SK-N-SH (cell line): ENCODE measurements at regions not wholly inside any gene's neighbourhood (a gene's known extent, or its start where the extent isn't known, plus 50 kb on each side); places are given as distances from the start of the nearest gene placed in this dataset.

ENCODE experiments used
- CTCF ChIA-PET: fragments of 300-600, 350-600 bp; formaldehyde crosslinking; extraction: SDS; loops from one replicate; lab custom pipeline; 2021; lab: Yijun Ruan, JAX
- POLR2A ChIA-PET: fragments of 350-600 bp; sonication (Branson Sonifier 250); formaldehyde crosslinking; extraction: SDS; loops from one replicate; lab custom pipeline; 2020; ENCODE audit warnings: antibody characterized with exemption, inconsistent platforms; lab: Yijun Ruan, JAX
- DNase-seq: peaks from one replicate; pipeline ENCODE4 v3.0.0; 2012
- H2AFZ ChIP-seq: fragments of 200-600 bp; sonication (generic); 2 replicates; pipeline ENCODE4 v1.8.1; 2016; ENCODE audit warnings: antibody characterized with exemption, mild to moderate bottlenecking, low read depth
- H3F3A ChIP-seq: fragments of 200-600 bp; sonication (generic); replicated peaks from 2 replicates; pipeline ENCODE3; 2016; ENCODE audit warnings: antibody characterized with exemption, mild to moderate bottlenecking; ENCODE audit not compliant: insufficient read depth
- H3K27ac ChIP-seq, 2 experiments: fragments of 200-500 bp in 1 of 2; fragments of 200-600 bp in 1 of 2; sonication (Bioruptor generic) in 1 of 2; sonication (generic), shearing (Covaris generic) in 1 of 2; 2 replicates each; pipeline versions ENCODE4 v1.5.1 to v1.6.1; 2014 to 2016; ENCODE audit warnings: low read depth in 2 of 2, inconsistent platforms in 1 of 2, low read length in 1 of 2, mild to moderate bottlenecking in 1 of 2, mixed read lengths in 1 of 2
- H3K27me3 ChIP-seq: fragments of 200-600 bp; sonication (generic), shearing (Covaris generic); 2 replicates; pipeline ENCODE4 v1.6.1; 2016; ENCODE audit warnings: mixed run types; ENCODE audit not compliant: insufficient read depth
- H3K36me3 ChIP-seq, 2 experiments: fragments of 200-500 bp in 1 of 2; fragments of 200-600 bp in 1 of 2; sonication (Bioruptor generic) in 1 of 2; sonication (generic) in 1 of 2; replicated peaks in 1 of 2; 2 replicates each; pipeline versions ENCODE3 to v1.5.1; 2014 to 2016; ENCODE audit warnings: low read length in 1 of 2, mild to moderate bottlenecking in 1 of 2; ENCODE audit not compliant: insufficient read depth in 2 of 2, control insufficient read depth in 1 of 2
- H3K4me1 ChIP-seq, 2 experiments: fragments of 200-500 bp in 1 of 2; fragments of 200-600 bp in 1 of 2; sonication (Bioruptor generic) in 1 of 2; sonication (generic), shearing (Covaris generic) in 1 of 2; 2 replicates each; pipeline versions ENCODE4 v1.5.1 to v1.6.1; 2014 to 2016; ENCODE audit warnings: low read depth in 1 of 2, low read length in 1 of 2, mixed run types in 1 of 2; ENCODE audit not compliant: insufficient read depth in 2 of 2, control insufficient read depth in 1 of 2
- H3K4me2 ChIP-seq: fragments of 200-600 bp; sonication (generic), shearing (Covaris generic); 2 replicates; pipeline ENCODE4 v1.6.1; 2017; ENCODE audit warnings: mixed run types
- H3K4me3 ChIP-seq, 2 experiments: fragments of 200-500 bp in 1 of 2; fragments of 200-600 bp in 1 of 2; sonication (Bioruptor generic) in 1 of 2; sonication (generic), shearing (Covaris generic) in 1 of 2; 2 replicates each; pipeline versions ENCODE4 v1.5.1 to v1.8.1; 2014 to 2016; ENCODE audit warnings: low read depth in 2 of 2, inconsistent platforms in 1 of 2, low read length in 1 of 2, mild to moderate bottlenecking in 1 of 2, mixed read lengths in 1 of 2, moderate library complexity in 1 of 2
- H3K79me2 ChIP-seq: fragments of 200-600 bp; sonication (generic); 2 replicates; pipeline ENCODE4 v1.8.1; 2017; ENCODE audit warnings: mild to moderate bottlenecking; ENCODE audit not compliant: insufficient read depth
- H3K9ac ChIP-seq: fragments of 200-600 bp; sonication (generic); 2 replicates; pipeline ENCODE4 v1.6.1; 2017; ENCODE audit warnings: mixed run types
- H3K9me2 ChIP-seq: fragments of 200-600 bp; sonication (generic); 2 replicates; pipeline ENCODE4 v1.6.1; 2017; ENCODE audit warnings: mixed run types
- H3K9me3 ChIP-seq: fragments of 200-600 bp; sonication (generic); 2 replicates; pipeline ENCODE4 v1.6.1; 2017; ENCODE audit warnings: mixed run types, mild to moderate bottlenecking, moderate library complexity
- H4K20me1 ChIP-seq: fragments of 200-600 bp; sonication (generic); 2 replicates; pipeline ENCODE4 v1.6.1; 2017; ENCODE audit warnings: mild to moderate bottlenecking, mixed run types; ENCODE audit not compliant: insufficient read depth
- CHD2 ChIP-seq: fragments of 150-350 bp; IDR thresholded peaks from 2 replicates; pipeline ENCODE4 v1.6.1; 2018; ENCODE audit warnings: low read length; ENCODE audit not compliant: partially characterized antibody
- FOSL2 ChIP-seq: IDR thresholded peaks from 2 replicates; pipeline ENCODE4 v1.4.0; 2012; ENCODE audit warnings: low read depth, mild to moderate bottlenecking, moderate library complexity, borderline replicate concordance
- FOXJ3 ChIP-seq: sonication (generic); formaldehyde crosslinking; IDR thresholded peaks from 2 replicates; pipeline ENCODE4 v1.5.1; 2020; ENCODE audit warnings: mild to moderate bottlenecking, missing genetic modification reagents
- GABPA ChIP-seq: IDR thresholded peaks from 2 replicates; pipeline ENCODE4 v1.4.0; 2012; ENCODE audit warnings: low read depth, mild to moderate bottlenecking
- GATA2 ChIP-seq: sonication (generic); formaldehyde crosslinking; IDR thresholded peaks from 2 replicates; pipeline ENCODE4 v1.5.0; 2020; ENCODE audit warnings: mild to moderate bottlenecking, missing genetic modification reagents
- MEF2A ChIP-seq: IDR thresholded peaks from 2 replicates; pipeline ENCODE4 v1.4.0; 2012; ENCODE audit warnings: low read depth, borderline replicate concordance
- MXI1 ChIP-seq: IDR thresholded peaks from 2 replicates; pipeline ENCODE4 v1.6.1; 2012; ENCODE audit warnings: mild to moderate bottlenecking, low read depth, low read length, improper control_type of control experiment
- PBX3 ChIP-seq: IDR thresholded peaks from 2 replicates; pipeline ENCODE4; 2012
- POLR2AphosphoS5 ChIP-seq: IDR thresholded peaks from 2 replicates; pipeline ENCODE4 v1.6.1; 2012; ENCODE audit warnings: low read depth, low read length
- RXRA ChIP-seq: IDR thresholded peaks from 2 replicates; pipeline ENCODE4 v1.4.0; 2012; ENCODE audit warnings: low read depth, mild to moderate bottlenecking, borderline replicate concordance
- SIN3A ChIP-seq: IDR thresholded peaks from 2 replicates; pipeline ENCODE4 v1.6.1; 2012; ENCODE audit warnings: low read depth, mild to moderate bottlenecking, low read length, moderate library complexity, borderline replicate concordance
- SMC3 ChIP-seq: IDR thresholded peaks from 2 replicates; pipeline ENCODE4 v1.6.1; 2012; ENCODE audit warnings: low read depth, low read length, improper control_type of control experiment
- TEAD4 ChIP-seq: IDR thresholded peaks from 2 replicates; pipeline ENCODE4 v1.4.0; 2012; ENCODE audit warnings: mild to moderate bottlenecking, borderline replicate concordance; ENCODE audit not compliant: insufficient read depth
- YY1 ChIP-seq: IDR thresholded peaks from 2 replicates; pipeline ENCODE4 v1.4.0; 2012; ENCODE audit warnings: low read depth, mild to moderate bottlenecking
- WGBS: methylation state at CpG from one replicate; pipeline ENCODE4 v1.1.6; 2017; ENCODE audit warnings: low lambda C conversion rate; 5-methylcytosine and 5-hydroxymethylcytosine counted together

DNA sequence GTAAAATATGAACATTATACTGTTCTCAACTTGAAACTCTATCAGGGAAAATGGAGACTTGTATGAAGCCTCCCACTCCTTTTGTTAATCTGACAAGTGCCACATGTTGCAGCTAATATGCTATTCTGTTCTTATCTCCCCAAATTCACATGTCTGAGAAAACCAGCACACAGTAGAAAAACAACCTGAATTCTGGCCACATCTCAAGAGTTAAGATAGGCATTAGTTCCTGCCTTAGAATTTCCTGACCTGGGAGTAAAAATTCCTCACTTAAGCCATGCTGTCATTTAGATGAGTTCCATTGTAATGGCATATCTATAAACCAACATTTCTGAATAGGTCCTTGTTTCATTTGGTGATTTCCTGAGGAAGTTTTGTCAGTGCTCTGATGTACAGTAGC is 1098.5 kb downstream of the EFNB2 start:
- Histone ChIP-seq H4K20me1 (no peaks in the 10 kb centered on the region), H2AFZ (no peak overlapping the region), H3K27me3 (no peaks in the 10 kb centered on the region), H3K4me2 (no peak overlapping the region), H3K9me2 (no peaks in the 10 kb centered on the region; the same call in 1 of the 2 replicates), H3K36me3 (no peaks in the 10 kb centered on the region), H3K9me3 (no peaks in the 10 kb centered on the region), H3K9ac (no peak overlapping the region), H3K27ac (no peak overlapping the region), H3K4me1 (no peaks in the 10 kb centered on the region; a peak in 1 of 4 replicates), H3K79me2 (no peaks in the 10 kb centered on the region), H3F3A (no peaks in the 10 kb centered on the region), H3K4me3 (no peak overlapping the region)
- POLR2A ChIA-PET, result no interaction called here
- peak; percentile 11 for DNase-seq
- TF ChIP-seq FOSL2 (no peak), YY1 (no peak), MXI1 (peak; percentile 41; the same call in 1 of the 2 replicates), SIN3A (no peak), FOXJ3 (no peak), POLR2AphosphoS5 (no peak), TEAD4 (no peak), RXRA (no peak), CHD2 (no peak)
- CTCF ChIA-PET, result no interaction called here

DNA sequence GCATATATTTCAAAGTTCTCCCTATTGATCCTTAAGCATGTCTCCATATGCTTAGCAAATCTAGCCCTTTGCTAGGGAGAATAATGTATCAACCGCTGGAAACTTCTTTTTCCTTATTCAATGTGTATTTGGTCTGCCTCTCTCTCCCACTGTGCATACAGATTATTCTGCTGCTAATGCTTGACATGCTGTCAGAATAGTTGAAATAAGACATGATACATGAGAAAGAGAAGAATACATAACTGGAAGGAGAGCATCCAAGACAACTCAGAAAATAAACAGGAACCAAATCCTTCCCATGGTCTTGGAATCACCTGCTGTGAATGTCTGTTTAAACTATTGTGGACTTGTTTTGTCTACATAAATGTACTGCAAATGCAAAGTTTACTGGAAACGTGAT is 1103.0 kb downstream of the EFNB2 start:
- no peak overlapping the region for H3K4me3 ChIP-seq
- no peaks in the 10 kb centered on the region; the same call in 1 of the 2 replicates for H3K9me2 ChIP-seq
- TF ChIP-seq GATA2 (CRISPR knock-in tag) (no peak), TEAD4 (no peak), GABPA (no peak), MEF2A (no peak)
- no peak for DNase-seq
- no peaks in the 10 kb centered on the region for H4K20me1 ChIP-seq
- H3K27ac ChIP-seq, result no peak overlapping the region
- ChIA-PET CTCF (no interaction called here), POLR2A (no interaction called here)
- H2AFZ ChIP-seq, result no peak overlapping the region
- H3K79me2 ChIP-seq, result no peaks in the 10 kb centered on the region
- H3K27me3 ChIP-seq, result no peaks in the 10 kb centered on the region
- WGBS, result 35% methylated on average over 2 of the region's 2 CpGs
- no peaks in the 10 kb centered on the region; a peak in 1 of 4 replicates for H3K4me1 ChIP-seq
- H3K4me2 ChIP-seq, result no peak overlapping the region
- H3K9me3 ChIP-seq, result no peaks in the 10 kb centered on the region
- H3K36me3 ChIP-seq, result no peaks in the 10 kb centered on the region
- no peak overlapping the region for H3K9ac ChIP-seq
- H3F3A ChIP-seq, result no peaks in the 10 kb centered on the region

GRCh38 chr13:105428811-105429210 is 1106.7 kb downstream of the EFNB2 start:
- no peaks in the 10 kb centered on the region; the same call in 1 of the 2 replicates for H3K9me2 ChIP-seq
- no peaks in the 10 kb centered on the region for H3K9me3 ChIP-seq
- H3K79me2 ChIP-seq, result no peaks in the 10 kb centered on the region
- CTCF ChIA-PET, result interaction anchor here (0.9 kb wide), 1 partner anchor 26 kb away, joined by 3 read pairs; no protein-coding TSS in a partner anchor
- H3K36me3 ChIP-seq, result no peaks in the 10 kb centered on the region
- no peaks in the 10 kb centered on the region for H3K4me1 ChIP-seq
- 71% methylated on average over 2 of the region's 2 CpGs for WGBS
- no peak overlapping the region for H3K4me3 ChIP-seq
- DNase-seq, result no peak
- H4K20me1 ChIP-seq, result no peaks in the 10 kb centered on the region
- H3K27me3 ChIP-seq, result no peaks in the 10 kb centered on the region
- H2AFZ ChIP-seq, result no peak overlapping the region
- H3K9ac ChIP-seq, result no peak overlapping the region
- H3K27ac ChIP-seq, result no peak overlapping the region
- no peak for TF ChIP-seq SMC3
- TF ChIP-seq PBX3, result no peak
- H3K4me2 ChIP-seq, result no peak overlapping the region
- POLR2A ChIA-PET, result no interaction called here
- H3F3A ChIP-seq, result no peaks in the 10 kb centered on the region
